Panc1 (cell line): ENCODE measurements at regions not wholly inside any gene's neighbourhood (a gene's known extent, or its start where the extent isn't known, plus 50 kb on each side); places are given as distances from the start of the nearest gene placed in this dataset.

Experiments
- ATAC-seq: fragments of 200-7000 bp; cut with Tn5 transposase; 2 replicates; pipeline ENCODE4 v1.9.1; 2020; ENCODE audit warnings: mild to moderate bottlenecking, moderate library complexity
- BruUV-seq: library from RNA; stranded (reverse); fragments of 400-500 nt; replicated peaks from 2 replicates; lab custom pipeline; 2021; lab: Mats Ljungman, UMichigan
- CTCF ChIA-PET: fragments of 300-600 bp; sonication (Branson Sonifier 250); formaldehyde crosslinking; loops from one replicate; lab custom pipeline; 2022; ENCODE audit warnings: antibody characterized with exemption; lab: Charles Lee
- POLR2A ChIA-PET: fragments of 300-600 bp; sonication (Branson Sonifier 250); formaldehyde crosslinking; loops from one replicate; lab custom pipeline; 2022; ENCODE audit warnings: antibody characterized with exemption; lab: Charles Lee
- DNase-seq: peaks from one replicate; pipeline ENCODE4 v3.0.0-alpha.2; 2010; ENCODE audit warnings: low read depth, low spot score
- H3K27ac ChIP-seq: 2 replicates; pipeline ENCODE4 v1.5.1; 2011; ENCODE audit warnings: mild to moderate bottlenecking, low read length, inconsistent platforms
- H3K27me3 ChIP-seq: fragments of 200-500 bp; sonication (Bioruptor generic); 2 replicates; pipeline ENCODE4 v1.6.0; 2014; ENCODE audit warnings: low read length, inconsistent platforms; ENCODE audit not compliant: control insufficient read depth, insufficient read depth
- H3K36me3 ChIP-seq: fragments of 200-500 bp; sonication (Bioruptor generic); 2 replicates; pipeline ENCODE4 v1.5.1; 2014; ENCODE audit warnings: inconsistent platforms, mild to moderate bottlenecking, low read length, moderate library complexity; ENCODE audit not compliant: control insufficient read depth, insufficient read depth
- H3K4me1 ChIP-seq: 2 replicates; pipeline ENCODE4 v1.5.1; 2011; ENCODE audit warnings: inconsistent platforms, mild to moderate bottlenecking, low read length, moderate library complexity; ENCODE audit not compliant: control insufficient read depth, insufficient read depth
- H3K4me3 ChIP-seq, 2 experiments: 2 replicates each; pipeline ENCODE4 v1.5.1; 2011 to 2012; ENCODE audit warnings: low read depth in 2 of 2, low read length in 2 of 2, mild to moderate bottlenecking in 2 of 2, inconsistent platforms in 1 of 2, moderate library complexity in 1 of 2
- H3K9me3 ChIP-seq: fragments of 200-500 bp; sonication (Bioruptor generic); 2 replicates; pipeline ENCODE4 v1.5.1; 2014; ENCODE audit warnings: low read depth, mild to moderate bottlenecking, inconsistent platforms, low read length, moderate library complexity; ENCODE audit not compliant: control insufficient read depth, insufficient read depth
- POLR2AphosphoS5 ChIP-seq: IDR thresholded peaks from 2 replicates; pipeline ENCODE4 v1.6.1; 2012; ENCODE audit warnings: mild to moderate bottlenecking, low read depth, low read length, moderate library complexity
- SIN3A ChIP-seq: IDR thresholded peaks from 2 replicates; pipeline ENCODE4 v1.6.1; 2012; ENCODE audit warnings: low read depth, mild to moderate bottlenecking, low read length, moderate library complexity, borderline replicate concordance; ENCODE audit not compliant: insufficient read depth
- TCF7L2 ChIP-seq: IDR thresholded peaks from 2 replicates; pipeline ENCODE4 v1.6.1; 2011; ENCODE audit warnings: mild to moderate bottlenecking, low read depth, low read length, inconsistent platforms
- in situ Hi-C: cut with HindIII; loops from 2 replicates; pipeline ENCODE4 v1.10.0; 2016; ENCODE audit warnings: low sequenced_read_pairs, low pct_unique_long_range_greater_than_20kb
- intact Hi-C: fragments of 100-400 bp; cut with micrococcal nuclease; formaldehyde crosslinking; loops from one replicate; pipeline ENCODE4 v1.10.0; 2022; ENCODE audit not compliant: unreplicated experiment
- TF ChIP-seq, protein P1 (sequence below), 2 experiments: IDR thresholded peaks; 2 replicates each; pipeline ENCODE4 v1.6.1; 2011 to 2012; ENCODE audit warnings: low read depth in 2 of 2, control low read depth in 1 of 2, low read length in 1 of 2, mild to moderate bottlenecking in 1 of 2, moderate library complexity in 1 of 2; ENCODE audit not compliant: insufficient read depth in 1 of 2
- TF ChIP-seq, protein P2 (sequence below): fragments of 450-650 bp; IDR thresholded peaks from 2 replicates; pipeline ENCODE4 v1.5.1; 2017; ENCODE audit warnings: mild to moderate bottlenecking

DNA sequence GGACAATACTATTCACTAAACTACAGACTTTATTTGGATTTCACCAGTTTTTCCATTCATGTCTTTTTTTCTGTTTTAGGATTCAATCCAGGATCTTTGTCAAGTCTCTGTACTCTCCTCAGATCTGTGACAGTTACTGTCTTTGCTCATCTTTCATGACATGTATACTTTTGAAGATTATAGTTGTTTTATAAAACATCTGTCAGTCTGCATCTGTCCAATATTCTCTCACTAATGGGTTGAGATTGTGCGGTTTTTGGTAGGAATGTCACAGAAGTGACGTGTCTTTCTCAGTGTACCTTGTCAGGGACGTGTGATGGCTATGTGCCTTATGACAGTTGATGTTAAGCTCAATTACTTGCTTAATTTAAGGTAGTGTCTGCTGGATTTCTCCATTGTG lies 124.9 kb upstream of the TPK1 start:
- H3K27me3 ChIP-seq = no peaks in the 10 kb centered on the region
- intact Hi-C loops = no loop called here
- no peak for ATAC-seq

DNA sequence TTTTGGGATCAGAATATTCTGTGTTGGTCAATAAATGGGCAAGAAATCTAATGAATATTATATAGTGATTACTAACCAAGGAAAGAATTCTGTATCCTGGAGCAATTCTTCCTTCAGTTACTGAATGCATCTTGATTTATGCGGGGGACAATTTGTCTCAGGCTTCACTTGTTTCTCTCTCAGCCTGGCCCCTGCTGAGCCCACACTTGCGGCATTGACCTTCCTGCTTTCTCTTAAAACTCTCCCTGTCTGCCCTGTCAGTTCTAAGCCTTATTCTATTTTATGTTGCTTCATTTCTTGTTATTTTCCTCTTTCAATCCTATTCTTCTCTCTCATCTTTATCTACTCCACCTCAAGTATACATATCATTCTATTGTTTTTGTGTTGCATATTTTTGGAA lies 122.1 kb upstream of the TPK1 start:
- in situ Hi-C loops = no loop called here
- Histone ChIP-seq H3K27me3 (no peaks in the 10 kb centered on the region), H3K4me3 (no peak overlapping the region), H3K27ac (no peak overlapping the region), H3K4me1 (no peaks in the 10 kb centered on the region), H3K36me3 (no peaks in the 10 kb centered on the region), H3K9me3 (no peaks in the 10 kb centered on the region)
- TF ChIP-seq TCF7L2 (no peak), POLR2AphosphoS5 (no peak), SIN3A (no peak)
- TF ChIP-seq, protein P1, sequence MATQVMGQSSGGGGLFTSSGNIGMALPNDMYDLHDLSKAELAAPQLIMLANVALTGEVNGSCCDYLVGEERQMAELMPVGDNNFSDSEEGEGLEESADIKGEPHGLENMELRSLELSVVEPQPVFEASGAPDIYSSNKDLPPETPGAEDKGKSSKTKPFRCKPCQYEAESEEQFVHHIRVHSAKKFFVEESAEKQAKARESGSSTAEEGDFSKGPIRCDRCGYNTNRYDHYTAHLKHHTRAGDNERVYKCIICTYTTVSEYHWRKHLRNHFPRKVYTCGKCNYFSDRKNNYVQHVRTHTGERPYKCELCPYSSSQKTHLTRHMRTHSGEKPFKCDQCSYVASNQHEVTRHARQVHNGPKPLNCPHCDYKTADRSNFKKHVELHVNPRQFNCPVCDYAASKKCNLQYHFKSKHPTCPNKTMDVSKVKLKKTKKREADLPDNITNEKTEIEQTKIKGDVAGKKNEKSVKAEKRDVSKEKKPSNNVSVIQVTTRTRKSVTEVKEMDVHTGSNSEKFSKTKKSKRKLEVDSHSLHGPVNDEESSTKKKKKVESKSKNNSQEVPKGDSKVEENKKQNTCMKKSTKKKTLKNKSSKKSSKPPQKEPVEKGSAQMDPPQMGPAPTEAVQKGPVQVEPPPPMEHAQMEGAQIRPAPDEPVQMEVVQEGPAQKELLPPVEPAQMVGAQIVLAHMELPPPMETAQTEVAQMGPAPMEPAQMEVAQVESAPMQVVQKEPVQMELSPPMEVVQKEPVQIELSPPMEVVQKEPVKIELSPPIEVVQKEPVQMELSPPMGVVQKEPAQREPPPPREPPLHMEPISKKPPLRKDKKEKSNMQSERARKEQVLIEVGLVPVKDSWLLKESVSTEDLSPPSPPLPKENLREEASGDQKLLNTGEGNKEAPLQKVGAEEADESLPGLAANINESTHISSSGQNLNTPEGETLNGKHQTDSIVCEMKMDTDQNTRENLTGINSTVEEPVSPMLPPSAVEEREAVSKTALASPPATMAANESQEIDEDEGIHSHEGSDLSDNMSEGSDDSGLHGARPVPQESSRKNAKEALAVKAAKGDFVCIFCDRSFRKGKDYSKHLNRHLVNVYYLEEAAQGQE (IDR thresholded peaks at IDR 0.05; ENCODE audit: insufficient read depth in 1 of 2, low read depth in 2 of 2, low read length in 1 of 2) = no peak
- TF ChIP-seq, protein P2, sequence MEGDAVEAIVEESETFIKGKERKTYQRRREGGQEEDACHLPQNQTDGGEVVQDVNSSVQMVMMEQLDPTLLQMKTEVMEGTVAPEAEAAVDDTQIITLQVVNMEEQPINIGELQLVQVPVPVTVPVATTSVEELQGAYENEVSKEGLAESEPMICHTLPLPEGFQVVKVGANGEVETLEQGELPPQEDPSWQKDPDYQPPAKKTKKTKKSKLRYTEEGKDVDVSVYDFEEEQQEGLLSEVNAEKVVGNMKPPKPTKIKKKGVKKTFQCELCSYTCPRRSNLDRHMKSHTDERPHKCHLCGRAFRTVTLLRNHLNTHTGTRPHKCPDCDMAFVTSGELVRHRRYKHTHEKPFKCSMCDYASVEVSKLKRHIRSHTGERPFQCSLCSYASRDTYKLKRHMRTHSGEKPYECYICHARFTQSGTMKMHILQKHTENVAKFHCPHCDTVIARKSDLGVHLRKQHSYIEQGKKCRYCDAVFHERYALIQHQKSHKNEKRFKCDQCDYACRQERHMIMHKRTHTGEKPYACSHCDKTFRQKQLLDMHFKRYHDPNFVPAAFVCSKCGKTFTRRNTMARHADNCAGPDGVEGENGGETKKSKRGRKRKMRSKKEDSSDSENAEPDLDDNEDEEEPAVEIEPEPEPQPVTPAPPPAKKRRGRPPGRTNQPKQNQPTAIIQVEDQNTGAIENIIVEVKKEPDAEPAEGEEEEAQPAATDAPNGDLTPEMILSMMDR = no peak
- ChIA-PET POLR2A (no interaction called here), CTCF (no interaction called here)
- ATAC-seq = no peak
- BruUV-seq = no TSS peak
- intact Hi-C loops = no loop called here
- no peak for DNase-seq

More for the DNA sequence above, 124.9 kb upstream of the TPK1 start:
- DNase-seq = no peak
- BruUV-seq = no TSS peak
- H3K36me3 ChIP-seq = no peaks in the 10 kb centered on the region
- no peaks in the 10 kb centered on the region for H3K9me3 ChIP-seq
- POLR2A ChIA-PET = no interaction called here
- H3K4me3 ChIP-seq = no peak overlapping the region
- H3K4me1 ChIP-seq = no peaks in the 10 kb centered on the region
- H3K27ac ChIP-seq = no peak overlapping the region
- CTCF ChIA-PET = no interaction called here
- in situ Hi-C loops = no loop called here
- TF ChIP-seq POLR2AphosphoS5 (no peak), TCF7L2 (no peak), SIN3A (no peak)
- TF ChIP-seq, protein P2 = no peak
- TF ChIP-seq, protein P1 (IDR thresholded peaks at IDR 0.05; ENCODE audit: insufficient read depth in 1 of 2, low read depth in 2 of 2, low read length in 1 of 2) = no peak
